HepG2 (cell line): ENCODE measurements at regions not wholly inside any gene's neighbourhood (a gene's known extent, or its start where the extent isn't known, plus 50 kb on each side); places are given as distances from the start of the nearest gene placed in this dataset.

Experiments used
- ATAC-seq: fragments of 200-7000 bp; cut with Tn5 transposase; 3 replicates; pipeline ENCODE4 v1.9.1; 2020; ENCODE audit warnings: mild to moderate bottlenecking, moderate library complexity
- BruUV-seq: library from RNA; stranded (reverse); fragments of 400-500 nt; replicated peaks from 2 replicates; lab custom pipeline; 2021; lab: Mats Ljungman, UMichigan
- CTCF ChIA-PET: fragments of 300-600 bp; formaldehyde crosslinking; extraction: SDS; loops from one replicate; lab custom pipeline; 2021; ENCODE audit warnings: low total read pairs, inconsistent platforms, low intra/inter-chr PET ratio; lab: Yijun Ruan, JAX
- POLR2A ChIA-PET: fragments of 350-600 bp; sonication (Branson Sonifier 250); formaldehyde crosslinking; loops from one replicate; lab custom pipeline; 2020; ENCODE audit warnings: antibody characterized with exemption, inconsistent platforms; lab: Yijun Ruan, JAX
- DNase-seq: peaks from one replicate; pipeline ENCODE4 v3.0.0-alpha.2; 2015; ENCODE audit warnings: low spot score
- FAIRE-seq: peaks from 3 replicates; lab custom pipeline; 2011; peaks lifted over from hg19 to GRCh38; lab: Jason Lieb, UNC
- H2AFZ ChIP-seq: one replicate; pipeline ENCODE4 v1.6.1; 2011; ENCODE audit warnings: low read length, inconsistent platforms
- H3K27ac ChIP-seq: fragments of 300-600 bp; 3 replicates; pipeline ENCODE4 v1.8.0; 2011; ENCODE audit warnings: mixed run types, mild to moderate bottlenecking, mixed read lengths, low read length, inconsistent platforms; ENCODE audit not compliant: insufficient read depth; ENCODE audit errors: extremely low read length
- H3K27me3 ChIP-seq, 2 experiments: fragments of 200-600 bp in 1 of 2; 2 replicates in 1 of 2; 3 replicates in 1 of 2; pipeline versions ENCODE4 v1.6.0 to v1.8.0; 2011; ENCODE audit warnings: low read length in 2 of 2, mild to moderate bottlenecking in 2 of 2, moderate library complexity in 2 of 2, inconsistent platforms in 1 of 2; ENCODE audit not compliant: insufficient read depth in 2 of 2, control insufficient read depth in 1 of 2
- H3K36me3 ChIP-seq, 2 experiments: fragments of 200-600 bp in 1 of 2; replicated peaks in 1 of 2; 2 replicates in 1 of 2; 3 replicates in 1 of 2; pipeline versions ENCODE4 v1.5.1 to v1.8.0; 2011; ENCODE audit warnings: low read length in 2 of 2, inconsistent platforms in 1 of 2; ENCODE audit not compliant: insufficient read depth in 2 of 2, control insufficient read depth in 1 of 2
- H3K4me1 ChIP-seq: 2 replicates; pipeline ENCODE4 v1.5.1; 2012; ENCODE audit warnings: low read length, inconsistent platforms; ENCODE audit not compliant: insufficient read depth
- H3K4me2 ChIP-seq: 2 replicates; pipeline ENCODE4 v1.6.0; 2011; ENCODE audit warnings: low read depth, low read length, inconsistent platforms
- H3K4me3 ChIP-seq, 3 experiments: fragments of 200-600 bp in 1 of 3; sonication (generic), shearing (Covaris generic) in 1 of 3; replicated peaks in 1 of 3; 2 replicates each; pipeline ENCODE4 v1.5.1; 2011 to 2016; ENCODE audit warnings: low read length in 3 of 3, inconsistent platforms in 2 of 3, low read depth in 2 of 3, mild to moderate bottlenecking in 2 of 3, control low read depth in 1 of 3, mixed read lengths in 1 of 3; ENCODE audit not compliant: insufficient read depth in 1 of 3
- H3K79me2 ChIP-seq: one replicate; pipeline ENCODE4 v1.6.1; 2011; ENCODE audit warnings: low read length, inconsistent platforms; ENCODE audit not compliant: insufficient read depth
- H3K9ac ChIP-seq: 2 replicates; pipeline ENCODE4 v1.6.0; 2011; ENCODE audit warnings: mild to moderate bottlenecking, low read depth, low read length, inconsistent platforms; ENCODE audit not compliant: insufficient read depth
- H3K9me3 ChIP-seq: 2 replicates; pipeline ENCODE4 v1.5.1; 2012; ENCODE audit warnings: mild to moderate bottlenecking, low read length
- H4K20me1 ChIP-seq: 2 replicates; pipeline ENCODE4 v1.6.0; 2011; ENCODE audit warnings: inconsistent platforms, mild to moderate bottlenecking, low read length, moderate library complexity; ENCODE audit not compliant: insufficient read depth
- EHMT2 ChIP-seq: fragments of 200-600 bp; sonication (generic); IDR thresholded peaks from 2 replicates; pipeline ENCODE4 v1.7.0; 2017; ENCODE audit warnings: antibody characterized with exemption, low read depth, low read length, borderline replicate concordance
- FOSL1 ChIP-seq: sonication (generic); formaldehyde crosslinking; IDR thresholded peaks from 2 replicates; pipeline ENCODE4 v1.9.0; 2021; ENCODE audit warnings: missing genetic modification reagents, borderline replicate concordance
- HES4 ChIP-seq: sonication (generic); formaldehyde crosslinking; IDR thresholded peaks from 2 replicates; pipeline ENCODE4 v1.9.0; 2021; ENCODE audit warnings: mild to moderate bottlenecking, missing genetic modification reagents, borderline replicate concordance
- HNRNPH1 ChIP-seq: fragments of 200-400 bp; formaldehyde crosslinking; optimal IDR thresholded peaks from 2 replicates; pipeline ENCODE3; 2017; ENCODE audit warnings: mild to moderate bottlenecking, low read depth, low read length
- KDM5A ChIP-seq: fragments of 200-600 bp; sonication (generic); IDR thresholded peaks from 2 replicates; pipeline ENCODE4 v1.7.0; 2018; ENCODE audit warnings: antibody characterized with exemption, mild to moderate bottlenecking, low read length, borderline replicate concordance
- SETDB1 ChIP-seq: sonication (generic); formaldehyde crosslinking; IDR thresholded peaks from 2 replicates; pipeline ENCODE4 v1.5.1; 2020; ENCODE audit warnings: missing genetic modification reagents, mild to moderate bottlenecking, borderline replicate concordance
- ZNF354B ChIP-seq: sonication (generic); formaldehyde crosslinking; IDR thresholded peaks from 2 replicates; pipeline ENCODE4 v1.8.0; 2022; ENCODE audit warnings: mild to moderate bottlenecking, missing genetic modification reagents
- WGBS: methylation state at CpG from one replicate; pipeline ENCODE4 v1.1.6; 2017; ENCODE audit warnings: low lambda C conversion rate; 5-methylcytosine and 5-hydroxymethylcytosine counted together
- in situ Hi-C: cut with HindIII; loops from 2 replicates; pipeline ENCODE4 v1.10.0; 2017; ENCODE audit warnings: low pct_unique_long_range_greater_than_20kb; ENCODE audit not compliant: extremely low pct_ligation_motif_present
- intact Hi-C: fragments of 100-400 bp; cut with micrococcal nuclease; formaldehyde crosslinking; loops from one replicate; pipeline ENCODE4 v1.10.0; 2022; ENCODE audit not compliant: unreplicated experiment
- TF ChIP-seq, protein P1 (sequence below): sonication (generic); formaldehyde crosslinking; IDR thresholded peaks from 2 replicates; pipeline ENCODE4 v1.9.0; 2021; ENCODE audit warnings: missing genetic modification reagents, borderline replicate concordance
- TF ChIP-seq, protein P2 (sequence below): sonication (generic); formaldehyde crosslinking; IDR thresholded peaks from 2 replicates; pipeline ENCODE4 v1.8.0; 2022; ENCODE audit warnings: mild to moderate bottlenecking, missing genetic modification reagents; ENCODE audit not compliant: insufficient replicate concordance
- TF ChIP-seq, protein P3 (sequence below): sonication (generic); formaldehyde crosslinking; IDR thresholded peaks from 2 replicates; pipeline ENCODE4 v1.5.0; 2020; ENCODE audit warnings: missing genetic modification reagents
- TF ChIP-seq, protein P4 (sequence below), 2 experiments: sonication (generic) in 1 of 2; formaldehyde crosslinking in 1 of 2; IDR thresholded peaks; 2 replicates each; pipeline versions ENCODE4 v1.4.0 to v1.6.1; 2018 to 2020; ENCODE audit warnings: missing genetic modification reagents in 2 of 2, borderline replicate concordance in 1 of 2, low read depth in 1 of 2, mild to moderate bottlenecking in 1 of 2, missing biosample characterization in 1 of 2

DNA sequence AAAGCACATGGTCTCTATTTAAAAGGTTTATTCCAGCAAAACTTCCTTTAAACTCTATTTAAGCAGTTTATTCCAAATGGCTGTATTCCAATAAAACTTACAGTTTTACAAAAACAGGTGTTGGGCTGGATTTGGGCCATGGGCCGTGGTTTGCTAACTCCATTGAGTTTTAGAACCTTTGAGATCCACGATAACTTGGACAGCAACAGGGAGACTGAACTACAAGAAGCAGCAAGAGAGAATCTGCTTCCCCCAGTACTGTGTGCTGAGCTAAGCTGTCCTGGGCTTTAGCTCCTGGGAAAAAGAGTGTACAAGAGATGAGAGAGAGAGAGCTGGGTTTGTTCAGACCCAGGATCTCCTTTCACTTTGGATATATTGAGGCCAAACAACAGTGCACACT is 204.0 kb upstream of the CELF2 start (continued):
- TF ChIP-seq, protein P1, sequence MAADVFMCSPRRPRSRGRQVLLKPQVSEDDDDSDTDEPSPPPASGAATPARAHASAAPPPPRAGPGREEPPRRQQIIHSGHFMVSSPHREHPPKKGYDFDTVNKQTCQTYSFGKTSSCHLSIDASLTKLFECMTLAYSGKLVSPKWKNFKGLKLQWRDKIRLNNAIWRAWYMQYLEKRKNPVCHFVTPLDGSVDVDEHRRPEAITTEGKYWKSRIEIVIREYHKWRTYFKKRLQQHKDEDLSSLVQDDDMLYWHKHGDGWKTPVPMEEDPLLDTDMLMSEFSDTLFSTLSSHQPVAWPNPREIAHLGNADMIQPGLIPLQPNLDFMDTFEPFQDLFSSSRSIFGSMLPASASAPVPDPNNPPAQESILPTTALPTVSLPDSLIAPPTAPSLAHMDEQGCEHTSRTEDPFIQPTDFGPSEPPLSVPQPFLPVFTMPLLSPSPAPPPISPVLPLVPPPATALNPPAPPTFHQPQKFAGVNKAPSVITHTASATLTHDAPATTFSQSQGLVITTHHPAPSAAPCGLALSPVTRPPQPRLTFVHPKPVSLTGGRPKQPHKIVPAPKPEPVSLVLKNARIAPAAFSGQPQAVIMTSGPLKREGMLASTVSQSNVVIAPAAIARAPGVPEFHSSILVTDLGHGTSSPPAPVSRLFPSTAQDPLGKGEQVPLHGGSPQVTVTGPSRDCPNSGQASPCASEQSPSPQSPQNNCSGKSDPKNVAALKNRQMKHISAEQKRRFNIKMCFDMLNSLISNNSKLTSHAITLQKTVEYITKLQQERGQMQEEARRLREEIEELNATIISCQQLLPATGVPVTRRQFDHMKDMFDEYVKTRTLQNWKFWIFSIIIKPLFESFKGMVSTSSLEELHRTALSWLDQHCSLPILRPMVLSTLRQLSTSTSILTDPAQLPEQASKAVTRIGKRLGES = no peak
- TF ChIP-seq HNRNPH1 (no peak), FOSL1 (CRISPR knock-in tag) (no peak), HES4 (no peak), ZNF354B (CRISPR knock-in tag) (no peak)

DNA sequence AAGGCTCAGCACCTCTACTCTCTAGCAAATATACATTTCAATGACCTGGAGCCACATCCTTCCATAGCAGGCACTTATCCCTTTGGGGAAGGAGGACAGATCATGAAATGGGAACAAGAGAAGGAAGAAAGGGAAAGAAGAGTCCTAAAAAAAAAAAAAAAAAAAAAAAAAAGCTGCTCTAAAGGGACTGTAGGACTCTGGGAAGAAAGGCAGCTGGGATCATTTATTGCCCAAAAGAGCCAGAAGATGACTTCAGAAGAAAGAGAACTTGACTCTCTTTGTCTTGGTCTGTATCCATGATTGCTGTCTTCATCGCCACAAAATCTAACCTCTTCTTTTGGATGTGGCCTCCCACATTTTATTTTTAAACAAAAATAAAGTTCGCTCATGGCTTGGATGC is 203.6 kb upstream of the CELF2 start:
- in situ Hi-C loops (no loop called here), intact Hi-C loops (no loop called here)
- ChIA-PET POLR2A (no interaction called here), CTCF (no interaction called here)
- ATAC-seq (no peak), DNase-seq (no peak), FAIRE-seq (no peak)
- H3K9ac ChIP-seq = no peak overlapping the region
- no peaks in the 10 kb centered on the region for H3K79me2 ChIP-seq
- H3K27me3 ChIP-seq = no peaks in the 10 kb centered on the region
- no peak overlapping the region for H3K27ac ChIP-seq
- H3K4me3 ChIP-seq = no peak overlapping the region
- no peak overlapping the region for H3K4me2 ChIP-seq
- WGBS = 3% methylated on average over 2 of the region's 2 CpGs
- no peaks in the 10 kb centered on the region for H4K20me1 ChIP-seq
- no peaks in the 10 kb centered on the region for H3K4me1 ChIP-seq
- no peak overlapping the region for H2AFZ ChIP-seq
- peaks cover 32% of the 10 kb centered on the region for H3K9me3 ChIP-seq
- BruUV-seq = no TSS peak
- H3K36me3 ChIP-seq = no peaks in the 10 kb centered on the region
- TF ChIP-seq, protein P2, sequence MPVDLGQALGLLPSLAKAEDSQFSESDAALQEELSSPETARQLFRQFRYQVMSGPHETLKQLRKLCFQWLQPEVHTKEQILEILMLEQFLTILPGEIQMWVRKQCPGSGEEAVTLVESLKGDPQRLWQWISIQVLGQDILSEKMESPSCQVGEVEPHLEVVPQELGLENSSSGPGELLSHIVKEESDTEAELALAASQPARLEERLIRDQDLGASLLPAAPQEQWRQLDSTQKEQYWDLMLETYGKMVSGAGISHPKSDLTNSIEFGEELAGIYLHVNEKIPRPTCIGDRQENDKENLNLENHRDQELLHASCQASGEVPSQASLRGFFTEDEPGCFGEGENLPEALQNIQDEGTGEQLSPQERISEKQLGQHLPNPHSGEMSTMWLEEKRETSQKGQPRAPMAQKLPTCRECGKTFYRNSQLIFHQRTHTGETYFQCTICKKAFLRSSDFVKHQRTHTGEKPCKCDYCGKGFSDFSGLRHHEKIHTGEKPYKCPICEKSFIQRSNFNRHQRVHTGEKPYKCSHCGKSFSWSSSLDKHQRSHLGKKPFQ (CRISPR knock-in tag) = no peak
- no peak for TF ChIP-seq EHMT2
- TF ChIP-seq KDM5A = no peak
- TF ChIP-seq SETDB1 (CRISPR knock-in tag) = no peak
- TF ChIP-seq, protein P3, sequence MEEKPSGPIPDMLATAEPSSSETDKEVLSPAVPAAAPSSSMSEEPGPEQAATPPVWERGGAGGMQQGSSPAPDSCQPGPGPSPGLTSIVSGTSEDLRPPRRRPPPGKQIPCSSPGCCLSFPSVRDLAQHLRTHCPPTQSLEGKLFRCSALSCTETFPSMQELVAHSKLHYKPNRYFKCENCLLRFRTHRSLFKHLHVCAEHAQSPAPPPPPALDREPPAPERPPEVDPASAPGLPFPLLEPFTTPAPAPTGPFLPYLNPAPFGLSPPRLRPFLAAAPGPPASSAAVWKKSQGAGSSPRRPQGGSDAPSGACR = no peak
- TF ChIP-seq, protein P4, sequence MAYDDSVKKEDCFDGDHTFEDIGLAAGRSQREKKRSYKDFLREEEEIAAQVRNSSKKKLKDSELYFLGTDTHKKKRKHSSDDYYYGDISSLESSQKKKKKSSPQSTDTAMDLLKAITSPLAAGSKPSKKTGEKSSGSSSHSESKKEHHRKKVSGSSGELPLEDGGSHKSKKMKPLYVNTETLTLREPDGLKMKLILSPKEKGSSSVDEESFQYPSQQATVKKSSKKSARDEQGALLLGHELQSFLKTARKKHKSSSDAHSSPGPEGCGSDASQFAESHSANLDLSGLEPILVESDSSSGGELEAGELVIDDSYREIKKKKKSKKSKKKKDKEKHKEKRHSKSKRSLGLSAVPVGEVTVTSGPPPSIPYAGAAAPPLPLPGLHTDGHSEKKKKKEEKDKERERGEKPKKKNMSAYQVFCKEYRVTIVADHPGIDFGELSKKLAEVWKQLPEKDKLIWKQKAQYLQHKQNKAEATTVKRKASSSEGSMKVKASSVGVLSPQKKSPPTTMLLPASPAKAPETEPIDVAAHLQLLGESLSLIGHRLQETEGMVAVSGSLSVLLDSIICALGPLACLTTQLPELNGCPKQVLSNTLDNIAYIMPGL (CRISPR knock-in tag; IDR thresholded peaks at IDR 0.05; ENCODE audit: borderline replicate concordance in 1 of 2, low read depth in 1 of 2) = no peak
